Keratinocyte (primary cell): ENCODE measurements at regions not wholly inside any gene's neighbourhood (a gene's known extent, or its start where the extent isn't known, plus 50 kb on each side); places are given as distances from the start of the nearest gene placed in this dataset.

Source experiments
- CTCF ChIP-seq, 3 experiments: IDR thresholded peaks in 1 of 3; conservative IDR thresholded peaks in 1 of 3; optimal IDR thresholded peaks in 1 of 3; 2 replicates in 2 of 3; 3 replicates in 1 of 3; pipeline versions ENCODE3 to v1.5.1; 2011; ENCODE audit warnings: low read length in 3 of 3, mild to moderate bottlenecking in 3 of 3, moderate library complexity in 2 of 3, control low read depth in 1 of 3, inconsistent platforms in 1 of 3; ENCODE audit not compliant: insufficient read depth in 2 of 3; ENCODE audit errors: extremely low read depth in 1 of 3
- EZH2 ChIP-seq: IDR thresholded peaks from one replicate; pipeline ENCODE4 v1.6.1; 2012; ENCODE audit warnings: inconsistent platforms, mild to moderate bottlenecking, low read length, moderate library complexity

GRCh38 chr2:144944546-144945220 is 424.8 kb upstream of the ZEB2 start:
- TF ChIP-seq CTCF (optimal IDR thresholded peaks at IDR 0.05 in 1 of 3, IDR thresholded peaks at IDR 0.05 in 1 of 3, conservative IDR thresholded peaks at IDR 0.05 in 1 of 3; ENCODE audit: extremely low read depth in 1 of 3, insufficient read depth in 2 of 3, low read length in 3 of 3) (no peak), EZH2 (no peak)
